GM21528 (cell line): ENCODE measurements at regions not wholly inside any gene's neighbourhood (a gene's known extent, or its start where the extent isn't known, plus 50 kb on each side); places are given as distances from the start of the nearest gene placed in this dataset.

Source experiments
- ATAC-seq: cut with Tn5 transposase; IDR thresholded peaks from one replicate; pipeline ENCODE4 v1.9.1; 2021; ENCODE audit warnings: mild to moderate bottlenecking, moderate library complexity; ENCODE audit not compliant: unreplicated experiment, low FRiP score

GRCh38 chr18:46400449-46400848 lies 256.6 kb downstream of the LOXHD1 start:
- no peak for ATAC-seq

- ATAC-seq, result no peak
These were observed 255.4 kb downstream of the LOXHD1 start for GRCh38 chr18:46401486-46402070.

GRCh38 chr18:46402396-46402795 lies 254.6 kb downstream of the LOXHD1 start:
- no peak for ATAC-seq

- ATAC-seq, result no peak
These were observed 254.1 kb downstream of the LOXHD1 start for GRCh38 chr18:46402945-46403344.

GRCh38 chr18:46405832-46406538 lies 251.0 kb downstream of the LOXHD1 start:
- no peak for ATAC-seq

GRCh38 chr18:46406539-46406932 lies 250.5 kb downstream of the LOXHD1 start:
- no peak for ATAC-seq

- ATAC-seq, result no peak
These were observed 249.4 kb downstream of the LOXHD1 start for GRCh38 chr18:46407486-46408166.

GRCh38 chr18:46408334-46408987 lies 248.6 kb downstream of the LOXHD1 start:
- ATAC-seq, result no peak

GRCh38 chr18:46411191-46411828 lies 245.7 kb downstream of the LOXHD1 start:
- no peak for ATAC-seq

- ATAC-seq, result no peak
These were observed 244.9 kb downstream of the LOXHD1 start for GRCh38 chr18:46411867-46412690.

- no peak for ATAC-seq
These were observed 244.1 kb downstream of the LOXHD1 start for GRCh38 chr18:46412916-46413315.

- no peak for ATAC-seq
These were observed 243.3 kb downstream of the LOXHD1 start for GRCh38 chr18:46413684-46414083.

- ATAC-seq, result no peak
These were observed 242.2 kb downstream of the LOXHD1 start for GRCh38 chr18:46414863-46415262.

- ATAC-seq, result no peak
These were observed 241.3 kb downstream of the LOXHD1 start for GRCh38 chr18:46415532-46416252.

- peak; percentile 58 for ATAC-seq
These were observed 240.0 kb downstream of the LOXHD1 start for GRCh38 chr18:46416706-46417638.

- no peak for ATAC-seq
These were observed 238.3 kb downstream of the LOXHD1 start for GRCh38 chr18:46418663-46419260.

- ATAC-seq, result no peak
These were observed 237.5 kb downstream of the LOXHD1 start for GRCh38 chr18:46419391-46420141.
